CD14-positive monocyte (primary cell): ENCODE measurements at regions not wholly inside any gene's neighbourhood (a gene's known extent, or its start where the extent isn't known, plus 50 kb on each side); places are given as distances from the start of the nearest gene placed in this dataset.

Source experiments
- DNase-seq, 3 donors: peaks; one replicate each; pipeline ENCODE4 v3.0.0-alpha.2; 2011 to 2022
- H2AFZ ChIP-seq: 2 replicates; pipeline ENCODE4 v1.6.0; 2012; ENCODE audit warnings: mild to moderate bottlenecking, low read depth, low read length, inconsistent platforms; ENCODE audit not compliant: insufficient read depth, poor library complexity, severe bottlenecking
- H3K27ac ChIP-seq, 2 donors: 1 replicate in 1 of 2; 2 replicates in 1 of 2; pipeline ENCODE4 v1.5.1; 2012 to 2013; ENCODE audit warnings: low read length in 2 of 2, control low read depth in 1 of 2, inconsistent platforms in 1 of 2, low read depth in 1 of 2, mild to moderate bottlenecking in 1 of 2
- H3K27me3 ChIP-seq, 2 donors: one replicate each; pipeline versions ENCODE4 v1.6.0 to v1.6.1; 2011 to 2013; ENCODE audit warnings: low read length in 2 of 2; ENCODE audit not compliant: control insufficient read depth in 2 of 2, insufficient read depth in 2 of 2
- H3K36me3 ChIP-seq, 2 donors: replicated peaks in 1 of 2; 1 replicate in 1 of 2; 2 replicates in 1 of 2; pipeline versions ENCODE4 v1.5.1 to v1.6.1; 2012 to 2013; ENCODE audit warnings: low read length in 2 of 2, control low read depth in 1 of 2, inconsistent platforms in 1 of 2, mild to moderate bottlenecking in 1 of 2; ENCODE audit not compliant: insufficient read depth in 2 of 2, control insufficient read depth in 1 of 2
- H3K4me1 ChIP-seq, 2 donors: 1 replicate in 1 of 2; 2 replicates in 1 of 2; pipeline versions ENCODE4 v1.5.1 to v1.6.1; 2012 to 2013; ENCODE audit warnings: low read length in 2 of 2, control low read depth in 1 of 2, inconsistent platforms in 1 of 2, mild to moderate bottlenecking in 1 of 2, moderate library complexity in 1 of 2; ENCODE audit not compliant: insufficient read depth in 2 of 2, control insufficient read depth in 1 of 2
- H3K4me2 ChIP-seq: replicated peaks from 2 replicates; pipeline ENCODE3; 2012; ENCODE audit warnings: low read length, moderate library complexity, mild to moderate bottlenecking; ENCODE audit not compliant: poor library complexity, severe bottlenecking; ENCODE audit errors: extremely low read depth
- H3K4me3 ChIP-seq, 3 experiments: fragments of 200-600 bp in 1 of 3; sonication (generic) in 1 of 3; replicated peaks in 1 of 3; 1 replicate in 2 of 3; 2 replicates in 1 of 3; pipeline ENCODE4 v1.5.1; 2011 to 2013; ENCODE audit warnings: low read length in 3 of 3, mild to moderate bottlenecking in 3 of 3, control low read depth in 2 of 3, low read depth in 2 of 3, inconsistent platforms in 1 of 3, moderate library complexity in 1 of 3
- H3K79me2 ChIP-seq: 2 replicates; pipeline ENCODE4 v1.6.0; 2012; ENCODE audit warnings: mild to moderate bottlenecking, control low read depth, inconsistent platforms, low read length, moderate library complexity; ENCODE audit not compliant: insufficient read depth
- H3K9ac ChIP-seq: 2 replicates; pipeline ENCODE4 v1.6.0; 2017; ENCODE audit warnings: low read length, mild to moderate bottlenecking; ENCODE audit not compliant: insufficient read depth, poor library complexity, severe bottlenecking
- H3K9me3 ChIP-seq, 2 donors: replicated peaks in 1 of 2; 1 replicate in 1 of 2; 2 replicates in 1 of 2; pipeline versions ENCODE4 v1.5.1 to v1.6.1; 2012 to 2013; ENCODE audit warnings: low read length in 2 of 2, control low read depth in 1 of 2; ENCODE audit not compliant: control insufficient read depth in 1 of 2, insufficient read depth in 1 of 2
- H4K20me1 ChIP-seq: 2 replicates; pipeline ENCODE4 v1.6.0; 2012; ENCODE audit warnings: mild to moderate bottlenecking, low read length, control low read depth, moderate library complexity; ENCODE audit not compliant: insufficient read depth
- H3K27ac Mint-ChIP-seq, 7 donors: one replicate each; pipeline ENCODE4 v1.8.0; 2020; ENCODE audit warnings: mild to moderate bottlenecking in 7 of 7, mixed read lengths in 7 of 7, moderate library complexity in 6 of 7, inconsistent platforms in 2 of 7
- H3K27me3 Mint-ChIP-seq, 3 donors: one replicate each; pipeline ENCODE4 v1.8.0; 2021 to 2022; ENCODE audit warnings: low read depth in 3 of 3, mild to moderate bottlenecking in 3 of 3, mixed read lengths in 3 of 3, moderate library complexity in 3 of 3, inconsistent platforms in 1 of 3
- H3K36me3 Mint-ChIP-seq, 2 donors: one replicate each; pipeline ENCODE4 v1.8.0; 2020; ENCODE audit warnings: mixed read lengths in 2 of 2, inconsistent platforms in 1 of 2, mild to moderate bottlenecking in 1 of 2
- H3K4me1 Mint-ChIP-seq: one replicate; pipeline ENCODE4 v1.8.0; 2020; ENCODE audit warnings: mild to moderate bottlenecking, mixed read lengths
- H3K4me3 Mint-ChIP-seq, 2 donors: one replicate each; pipeline ENCODE4 v1.8.0; 2020; ENCODE audit warnings: mild to moderate bottlenecking in 2 of 2, mixed read lengths in 2 of 2, moderate library complexity in 1 of 2
- H3K9me3 Mint-ChIP-seq, 7 donors: one replicate each; pipeline ENCODE4 v1.8.0; 2020 to 2022; ENCODE audit warnings: mixed read lengths in 7 of 7, mild to moderate bottlenecking in 6 of 7, moderate library complexity in 6 of 7, inconsistent platforms in 2 of 7
- CTCF ChIP-seq: fragments of 200-600 bp; IDR thresholded peaks from one replicate; pipeline ENCODE4 v1.8.0; 2022; ENCODE audit warnings: antibody characterized with exemption, mild to moderate bottlenecking
- WGBS: methylation state at CpG from one replicate; pipeline ENCODE4 v1.1.5; 2013; ENCODE audit warnings: missing lambda C conversion rate; ENCODE audit not compliant: insufficient coverage; 5-methylcytosine and 5-hydroxymethylcytosine counted together
- intact Hi-C, 2 donors: fragments of 100-400 bp; cut with micrococcal nuclease; formaldehyde crosslinking; loops; one replicate each; pipeline versions ENCODE4 v1.15.0 to v1.15.1; 2023

GRCh38 chr7:83708531-83708930 is 59.6 kb upstream of the SEMA3E start:
- no peak for DNase-seq
- H3K4me2 ChIP-seq, result no peak overlapping the region
- no peak overlapping the region for H3K4me3 Mint-ChIP-seq
- no peak overlapping the region for H3K27ac Mint-ChIP-seq
- H3K36me3 Mint-ChIP-seq, result no peaks in the 10 kb centered on the region
- no peaks in the 10 kb centered on the region for H3K9me3 ChIP-seq
- no peaks in the 10 kb centered on the region for H4K20me1 ChIP-seq
- WGBS, result no CpG with 5 or more reads among the region's 3 CpGs
- H3K9ac ChIP-seq, result no peak overlapping the region
- H3K36me3 ChIP-seq, result no peaks in the 10 kb centered on the region
- intact Hi-C loops, result no loop called here
- H3K4me1 ChIP-seq, result no peaks in the 10 kb centered on the region
- H3K27ac ChIP-seq, result no peak overlapping the region
- H3K9me3 Mint-ChIP-seq, result peaks cover 0 to 7% (median 1%) of the 10 kb centered on the region in 7 donors
- H2AFZ ChIP-seq, result no peak overlapping the region
- no peaks in the 10 kb centered on the region for H3K27me3 ChIP-seq
- H3K4me3 ChIP-seq, result no peak overlapping the region
- H3K4me1 Mint-ChIP-seq, result no peaks in the 10 kb centered on the region
- H3K79me2 ChIP-seq, result no peaks in the 10 kb centered on the region
- no peak for TF ChIP-seq CTCF
- no peaks in the 10 kb centered on the region for H3K27me3 Mint-ChIP-seq

GRCh38 chr7:83704564-83704963 is 55.6 kb upstream of the SEMA3E start:
- Histone ChIP-seq H3K4me2 (no peak overlapping the region), H3K9ac (no peak overlapping the region)

More at GRCh38 chr7:83704564-83704963, 55.6 kb upstream of the SEMA3E start:
- H3K9me3 Mint-ChIP-seq, result no peaks in the 10 kb centered on the region
- H3K27ac Mint-ChIP-seq, result no peak overlapping the region
- DNase-seq, result no peak
- H3K27me3 Mint-ChIP-seq, result no peaks in the 10 kb centered on the region
- no peaks in the 10 kb centered on the region for H3K79me2 ChIP-seq
- H3K36me3 ChIP-seq, result no peaks in the 10 kb centered on the region
- no peaks in the 10 kb centered on the region for H3K36me3 Mint-ChIP-seq
- intact Hi-C loops, result no loop called here
- no peaks in the 10 kb centered on the region for H4K20me1 ChIP-seq
- H3K4me3 ChIP-seq, result no peak overlapping the region
- H3K4me3 Mint-ChIP-seq, result no peak overlapping the region
- no peaks in the 10 kb centered on the region for H3K9me3 ChIP-seq
- WGBS, result no CpG with 5 or more reads among the region's 3 CpGs
- no peak overlapping the region for H2AFZ ChIP-seq
- TF ChIP-seq CTCF, result no peak
- H3K4me1 ChIP-seq, result no peaks in the 10 kb centered on the region
- H3K27ac ChIP-seq, result no peak overlapping the region
- no peaks in the 10 kb centered on the region for H3K27me3 ChIP-seq
- H3K4me1 Mint-ChIP-seq, result no peaks in the 10 kb centered on the region
